GM19455 (cell line): ENCODE measurements at regions not wholly inside any gene's neighbourhood (a gene's known extent, or its start where the extent isn't known, plus 50 kb on each side); places are given as distances from the start of the nearest gene placed in this dataset.
"Not testable (repeated sequence)": the region's sequence is repeated elsewhere in the genome, so short reads cannot be mapped to it uniquely, and the experiment has no call there.

Experiments used
- ATAC-seq: cut with Tn5 transposase; IDR thresholded peaks from one replicate; pipeline ENCODE4 v1.9.1; 2021; ENCODE audit not compliant: unreplicated experiment

GRCh38 chr9:41075671-41076070, 52.8 kb downstream of the FOXD4L6 start:
- ATAC-seq, result not testable (repeated sequence)

- peak; percentile 77 for ATAC-seq
Observed at GRCh38 chr9:41074356-41074942, 54.0 kb downstream of the FOXD4L6 start.

GRCh38 chr9:41073471-41074243, 54.8 kb downstream of the FOXD4L6 start:
- not testable (repeated sequence) for ATAC-seq

GRCh38 chr9:41064125-41064795, 64.2 kb downstream of the FOXD4L6 start:
- ATAC-seq, result not testable (repeated sequence)

- not testable (repeated sequence) for ATAC-seq
Observed at GRCh38 chr9:41063243-41063642, 65.2 kb downstream of the FOXD4L6 start.

GRCh38 chr9:41059603-41060002, 68.9 kb downstream of the FOXD4L6 start:
- not testable (repeated sequence) for ATAC-seq

GRCh38 chr9:41053666-41054363, 74.7 kb downstream of the FOXD4L6 start:
- ATAC-seq, result not testable (repeated sequence)

- not testable (repeated sequence) for ATAC-seq
Observed at GRCh38 chr9:41048672-41049071, 79.8 kb downstream of the FOXD4L6 start.

- ATAC-seq, result not testable (repeated sequence)
Observed at GRCh38 chr9:41047792-41048191, 80.7 kb downstream of the FOXD4L6 start.

- not testable (repeated sequence) for ATAC-seq
Observed at GRCh38 chr9:41044930-41045329, 83.6 kb downstream of the FOXD4L6 start.

GRCh38 chr9:41043433-41043832, 85.0 kb downstream of the FOXD4L6 start:
- not testable (repeated sequence) for ATAC-seq

- ATAC-seq, result not testable (repeated sequence)
Observed at GRCh38 chr9:41042111-41042510, 86.4 kb downstream of the FOXD4L6 start.

GRCh38 chr9:41040705-41041342, 87.7 kb downstream of the FOXD4L6 start:
- not testable (repeated sequence) for ATAC-seq

GRCh38 chr9:41035276-41035675, 93.2 kb downstream of the FOXD4L6 start:
- ATAC-seq, result not testable (repeated sequence)

- ATAC-seq, result not testable (repeated sequence)
Observed at GRCh38 chr9:41034699-41035197, 93.7 kb downstream of the FOXD4L6 start.

GRCh38 chr9:41033877-41034276, 94.6 kb downstream of the FOXD4L6 start:
- not testable (repeated sequence) for ATAC-seq

- ATAC-seq, result not testable (repeated sequence)
Observed at GRCh38 chr9:41033360-41033759, 95.1 kb downstream of the FOXD4L6 start.

- ATAC-seq, result not testable (repeated sequence)
Observed at GRCh38 chr9:41026912-41027676, 101.4 kb downstream of the FOXD4L6 start.

- not testable (repeated sequence) for ATAC-seq
Observed at GRCh38 chr9:41022365-41022764, 106.1 kb downstream of the FOXD4L6 start.
